Hematopoietic multipotent progenitor cell treated with erythropoietin and hydrocortisone succinate and interleukin-3 and kit ligand, for 4 days (in vitro differentiated cells): ENCODE measurements at regions not wholly inside any gene's neighbourhood (a gene's known extent, or its start where the extent isn't known, plus 50 kb on each side); places are given as distances from the start of the nearest gene placed in this dataset.

ENCODE experiments used
- DNase-seq: peaks from one replicate; pipeline ENCODE4 v3.0.0-alpha.2; 2015

DNA sequence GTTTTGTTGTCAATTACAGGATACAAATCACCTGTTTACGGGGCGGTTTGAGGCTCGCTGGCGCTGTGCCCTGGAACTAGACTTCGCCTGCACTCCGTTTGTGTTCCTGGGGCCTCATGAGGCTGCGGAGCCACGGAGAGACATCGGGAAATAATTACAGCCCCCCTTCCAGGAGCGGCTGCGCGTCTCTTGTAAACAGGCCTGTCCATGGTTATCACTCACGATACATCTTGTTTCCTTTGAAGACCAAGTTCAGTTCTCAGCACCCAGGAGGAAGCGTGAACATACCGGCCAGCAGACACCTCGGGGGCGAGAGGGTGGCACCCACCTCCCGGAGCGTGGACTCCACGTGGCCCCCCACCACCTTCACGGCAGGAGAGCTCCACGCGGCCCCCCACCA lies 297.1 kb upstream of the IRX4 start:
- DNase-seq = no peak

GRCh38 chr5:2178528-2178927 lies 295.8 kb upstream of the IRX4 start:
- no peak for DNase-seq

GRCh38 chr5:2178071-2178477 lies 295.3 kb upstream of the IRX4 start:
- DNase-seq = no peak

DNA sequence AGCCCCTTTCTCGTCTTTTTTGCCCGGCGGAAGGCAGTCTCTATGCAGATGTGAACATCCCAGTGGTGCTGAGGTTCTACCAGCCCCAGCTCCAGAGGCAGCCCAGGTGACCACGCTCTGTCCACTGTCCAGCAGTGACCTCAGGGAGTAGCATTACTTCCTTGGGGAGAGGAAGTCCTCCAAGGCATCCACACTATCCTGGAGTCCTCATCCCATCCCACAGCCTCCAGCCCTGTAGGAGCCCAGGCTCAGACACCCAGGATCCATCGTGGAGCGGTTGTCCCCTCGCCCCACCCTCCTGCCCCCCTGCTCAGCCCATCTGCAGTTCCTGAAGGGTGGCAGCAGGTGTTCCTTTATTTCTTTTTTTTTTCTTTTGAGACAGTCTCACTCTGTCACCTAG lies 294.5 kb upstream of the IRX4 start:
- no peak for DNase-seq

DNA sequence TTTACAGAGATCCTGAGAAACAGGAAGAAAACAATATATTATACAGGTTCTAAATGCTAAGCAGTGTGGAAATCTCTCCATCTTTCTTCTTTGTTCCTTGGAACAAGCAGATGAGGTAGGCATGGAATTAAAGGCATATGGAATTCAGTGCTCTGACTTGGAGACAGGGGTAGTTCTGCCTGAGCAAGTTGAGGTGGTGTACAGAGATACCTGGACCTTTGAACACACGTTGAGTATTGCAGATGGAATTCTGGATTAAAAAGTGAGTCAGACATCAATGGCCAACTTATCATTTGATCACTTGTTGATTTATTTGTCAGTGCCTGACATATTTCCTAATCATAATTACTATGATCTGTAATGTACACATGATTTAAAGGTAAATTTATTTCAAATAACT lies 293.9 kb upstream of the IRX4 start:
- DNase-seq = no peak

- DNase-seq = no peak
Observed at GRCh38 chr5:2175842-2176404, 293.2 kb upstream of the IRX4 start.

- no peak for DNase-seq
Observed at GRCh38 chr5:2175041-2175440, 292.3 kb upstream of the IRX4 start.

DNA sequence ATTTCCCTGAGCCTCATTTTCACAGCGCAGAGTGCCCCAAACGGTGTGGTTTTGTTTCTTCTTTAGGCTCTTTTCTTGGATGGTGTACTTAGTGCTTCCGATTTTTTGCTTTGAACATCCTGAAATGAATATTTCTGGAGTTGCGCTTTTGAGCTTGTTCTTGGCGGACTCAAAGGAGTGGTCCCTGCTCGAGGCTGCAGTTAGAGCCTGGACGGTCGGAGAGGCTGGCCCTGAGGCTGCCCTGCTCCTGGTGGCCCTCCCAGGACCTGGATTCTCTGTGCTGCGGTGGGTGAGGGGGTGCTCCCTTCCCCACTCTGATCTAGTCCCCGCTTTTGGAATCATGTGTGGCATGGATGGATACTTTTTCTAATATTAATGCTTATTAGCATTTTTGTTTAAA lies 291.8 kb upstream of the IRX4 start:
- no peak for DNase-seq

DNA sequence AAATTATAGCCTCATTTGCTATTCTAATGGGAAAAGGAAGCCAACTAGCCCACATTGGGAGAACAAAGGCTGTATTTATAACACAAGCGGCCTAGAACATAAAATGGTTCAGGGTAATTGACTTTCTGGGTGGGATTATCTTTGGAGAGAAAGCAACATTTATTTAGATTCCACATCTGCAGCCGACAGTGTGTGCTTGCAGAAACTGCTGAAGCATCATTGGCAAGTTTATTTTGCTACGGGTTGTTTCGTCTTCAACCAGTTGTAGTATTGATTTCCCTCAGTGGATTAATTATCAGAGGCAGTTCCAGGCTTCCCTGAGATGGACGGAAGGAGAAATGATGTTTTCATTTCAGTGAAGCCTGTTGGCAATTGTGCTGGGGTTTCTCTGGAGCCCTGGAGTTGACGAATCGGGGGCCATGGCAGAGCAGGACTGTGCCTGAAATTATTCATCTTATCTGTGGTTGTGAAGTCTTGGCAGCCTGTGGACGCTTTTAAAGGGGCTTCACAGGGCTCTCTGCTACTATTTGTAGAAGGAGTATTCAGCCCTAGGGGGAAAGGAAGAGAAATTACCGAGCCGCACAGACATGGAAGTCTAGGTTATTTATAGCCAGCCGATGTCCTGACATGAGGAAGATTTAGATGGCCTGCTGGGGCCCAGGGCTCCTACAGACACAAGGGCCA lies 290.6 kb upstream of the IRX4 start:
- no peak for DNase-seq

GRCh38 chr5:2172471-2172870 lies 289.7 kb upstream of the IRX4 start:
- no peak for DNase-seq

DNA sequence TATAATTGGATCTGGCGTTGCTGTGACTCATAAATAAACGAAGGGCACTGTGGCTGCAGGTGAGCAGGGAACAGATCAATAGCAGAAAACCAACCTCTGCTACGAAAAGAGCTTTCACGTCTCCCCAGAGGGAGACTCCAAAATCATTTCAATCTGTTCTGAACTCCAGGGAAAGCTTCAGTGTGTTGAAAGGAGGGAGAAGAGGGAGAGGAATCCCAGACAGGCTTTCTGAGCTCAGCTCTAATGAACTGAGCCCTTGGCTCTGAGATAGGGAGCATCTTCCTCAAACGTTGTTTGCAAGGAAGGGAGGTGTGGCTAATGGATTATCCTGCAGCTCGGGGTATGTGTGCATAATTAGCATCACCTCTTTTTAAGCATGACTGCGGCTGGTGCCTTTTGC lies 288.0 kb upstream of the IRX4 start:
- DNase-seq = no peak

GRCh38 chr5:2169850-2170760 lies 287.4 kb upstream of the IRX4 start:
- no peak for DNase-seq

DNA sequence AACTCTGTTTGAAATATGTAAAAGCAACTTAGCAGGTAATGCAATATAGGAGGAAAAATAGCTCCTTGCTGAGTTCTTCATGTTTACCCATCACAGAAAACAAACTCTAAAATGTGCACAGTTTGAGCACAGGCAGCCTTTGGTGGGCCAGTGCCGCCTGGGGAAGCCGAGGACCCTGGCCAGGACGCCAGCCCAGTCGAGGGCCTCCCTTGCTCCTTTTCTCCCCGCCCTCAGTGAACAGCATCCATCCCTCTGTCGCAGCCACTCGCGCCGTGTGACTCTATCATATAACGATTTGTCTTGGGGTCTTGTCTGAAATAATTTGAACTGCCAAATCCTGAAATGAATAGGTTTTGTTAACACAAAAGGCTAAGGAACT lies 286.7 kb upstream of the IRX4 start:
- DNase-seq = no peak

GRCh38 chr5:2168601-2169429 lies 286.1 kb upstream of the IRX4 start:
- DNase-seq = no peak

- no peak for DNase-seq
Observed at GRCh38 chr5:2167671-2168070, 284.9 kb upstream of the IRX4 start.

GRCh38 chr5:2166979-2167377 lies 284.3 kb upstream of the IRX4 start:
- DNase-seq = no peak

- no peak for DNase-seq
Observed at GRCh38 chr5:2166306-2166978, 283.7 kb upstream of the IRX4 start.

GRCh38 chr5:2165615-2166305 lies 283.0 kb upstream of the IRX4 start:
- no peak for DNase-seq

- no peak for DNase-seq
Observed at GRCh38 chr5:2165203-2165602, 282.5 kb upstream of the IRX4 start.

DNA sequence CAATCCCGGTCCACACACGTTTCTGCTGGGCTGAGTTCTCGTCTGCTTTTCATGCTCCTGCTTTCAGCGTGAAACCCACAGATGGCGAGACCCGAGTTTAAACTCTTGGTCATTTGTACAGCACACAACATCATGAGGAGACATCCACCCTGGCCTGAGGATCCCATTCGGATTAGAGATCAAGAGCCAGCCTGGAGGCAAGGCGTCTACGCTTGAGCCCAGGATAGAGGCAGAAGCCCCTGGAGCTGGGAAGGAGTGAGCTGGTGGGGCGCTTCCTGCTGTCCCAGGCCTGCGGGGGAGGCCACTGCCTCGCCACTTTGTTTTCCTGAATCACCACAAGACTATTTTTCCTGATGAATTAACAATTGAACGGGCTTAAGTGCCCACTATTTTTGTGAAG lies 281.9 kb upstream of the IRX4 start:
- DNase-seq = no peak

DNA sequence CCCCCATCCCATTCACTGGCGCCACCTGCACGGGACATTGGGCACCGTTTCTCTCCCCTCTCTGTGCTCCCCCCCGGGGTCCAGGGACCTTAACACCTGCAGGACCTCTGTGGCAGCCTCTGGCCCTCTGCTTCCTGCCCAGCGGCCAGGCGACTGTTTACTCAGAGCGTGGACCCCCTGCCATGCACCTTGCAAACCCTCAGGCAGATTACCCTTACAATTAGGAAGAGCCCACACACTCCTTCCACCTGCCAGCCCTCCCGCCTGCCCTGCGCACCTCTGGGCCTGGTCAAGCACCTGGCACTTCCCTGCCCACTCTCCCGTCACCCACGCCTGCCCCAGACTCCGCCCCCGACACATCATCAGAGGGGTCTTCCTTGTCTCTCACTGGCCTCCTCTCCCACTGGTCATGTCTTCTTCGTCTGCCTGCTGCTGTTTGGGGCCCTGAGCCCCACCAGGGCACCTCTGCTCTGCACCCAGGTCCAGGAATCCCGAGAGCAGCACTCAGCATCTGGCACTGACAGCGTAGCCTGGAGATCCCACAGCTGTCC lies 281.3 kb upstream of the IRX4 start:
- no peak for DNase-seq
